ENCODE measurements at regions not wholly inside any gene's neighbourhood (a gene's known extent, or its start where the extent isn't known, plus 50 kb on each side); places are given as distances from the start of the nearest gene placed in this dataset.

DNA sequence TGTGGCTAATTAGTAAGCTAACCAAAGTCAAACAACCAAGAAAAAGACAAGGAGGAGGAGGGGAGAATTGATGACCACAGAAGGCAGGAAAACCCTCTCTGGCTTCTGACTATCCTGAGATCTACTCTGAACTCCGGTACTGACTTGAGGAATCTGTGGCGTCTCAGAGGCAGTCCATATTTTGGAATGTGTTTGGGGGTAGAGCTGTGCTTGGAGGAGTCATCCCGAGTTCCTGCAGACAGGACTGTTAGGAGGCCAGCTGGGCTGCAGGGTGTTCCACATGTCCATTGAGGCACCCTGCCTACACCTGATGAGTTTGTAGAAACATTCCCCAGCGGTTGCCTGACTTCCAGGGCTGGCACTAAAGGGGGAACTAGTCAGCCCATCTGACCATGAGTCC is 91.6 kb downstream of the PLCE1 start:
- Histone ChIP-seq H3K4me3 (no peak overlapping the region), H3K27ac (no peak overlapping the region)
- no peak for DNase-seq (ENCODE audit: low spot score)
- TF ChIP-seq, protein P1, sequence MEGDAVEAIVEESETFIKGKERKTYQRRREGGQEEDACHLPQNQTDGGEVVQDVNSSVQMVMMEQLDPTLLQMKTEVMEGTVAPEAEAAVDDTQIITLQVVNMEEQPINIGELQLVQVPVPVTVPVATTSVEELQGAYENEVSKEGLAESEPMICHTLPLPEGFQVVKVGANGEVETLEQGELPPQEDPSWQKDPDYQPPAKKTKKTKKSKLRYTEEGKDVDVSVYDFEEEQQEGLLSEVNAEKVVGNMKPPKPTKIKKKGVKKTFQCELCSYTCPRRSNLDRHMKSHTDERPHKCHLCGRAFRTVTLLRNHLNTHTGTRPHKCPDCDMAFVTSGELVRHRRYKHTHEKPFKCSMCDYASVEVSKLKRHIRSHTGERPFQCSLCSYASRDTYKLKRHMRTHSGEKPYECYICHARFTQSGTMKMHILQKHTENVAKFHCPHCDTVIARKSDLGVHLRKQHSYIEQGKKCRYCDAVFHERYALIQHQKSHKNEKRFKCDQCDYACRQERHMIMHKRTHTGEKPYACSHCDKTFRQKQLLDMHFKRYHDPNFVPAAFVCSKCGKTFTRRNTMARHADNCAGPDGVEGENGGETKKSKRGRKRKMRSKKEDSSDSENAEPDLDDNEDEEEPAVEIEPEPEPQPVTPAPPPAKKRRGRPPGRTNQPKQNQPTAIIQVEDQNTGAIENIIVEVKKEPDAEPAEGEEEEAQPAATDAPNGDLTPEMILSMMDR (IDR thresholded peaks at IDR 0.05) = no peak

GRCh38 chr10:94085766-94086437 is 92.2 kb downstream of the PLCE1 start:
- DNase-seq (ENCODE audit: low spot score) = no peak
- Histone ChIP-seq H3K27ac (no peak overlapping the region), H3K4me3 (no peak overlapping the region)
- TF ChIP-seq, protein P1 (IDR thresholded peaks at IDR 0.05) = no peak

DNA sequence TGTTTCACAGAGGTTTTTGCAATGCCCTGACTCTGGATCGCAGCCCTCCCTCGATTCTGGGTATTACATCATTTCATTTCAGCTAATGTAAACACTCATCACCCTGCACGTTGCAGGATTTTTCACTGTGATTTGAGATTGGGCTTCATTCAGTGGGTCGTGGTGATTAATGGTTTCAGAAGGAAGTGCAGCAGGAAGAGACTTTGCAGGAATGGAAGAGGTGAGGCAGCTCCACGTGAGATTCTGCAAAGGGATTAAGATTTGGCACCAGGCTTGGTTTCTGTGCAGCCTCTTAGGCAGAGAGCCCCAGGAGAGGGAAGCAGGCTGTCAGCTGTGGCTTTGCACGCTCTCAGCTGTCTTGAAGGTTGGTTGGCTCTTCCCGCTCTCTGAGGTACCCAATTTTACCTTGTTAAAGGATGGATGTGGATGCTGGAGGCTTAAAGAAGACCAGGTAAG is 95.2 kb downstream of the PLCE1 start:
- no peak for DNase-seq (ENCODE audit: low spot score)
- H3K27ac ChIP-seq = peak overlapping the region in 1 of 2 donors; percentile 13
- TF ChIP-seq, protein P1 (IDR thresholded peaks at IDR 0.05) = no peak
- peak overlapping the region; percentile 61 for H3K4me3 ChIP-seq

- TF ChIP-seq, protein P1 (IDR thresholded peaks at IDR 0.05) = no peak
- no peak for DNase-seq (ENCODE audit: low spot score)
- Histone ChIP-seq H3K27ac (peak overlapping the region; percentile 43 to 64), H3K4me3 (no peak overlapping the region)
Observed at GRCh38 chr10:94091649-94092048, 97.9 kb downstream of the PLCE1 start.

- peak overlapping the region; percentile 46 to 77 for H3K27ac ChIP-seq
- DNase-seq (ENCODE audit: low spot score) = no peak
- H3K4me3 ChIP-seq = no peak overlapping the region
- TF ChIP-seq, protein P1 (IDR thresholded peaks at IDR 0.05) = no peak
Observed at GRCh38 chr10:94092848-94093247, 99.1 kb downstream of the PLCE1 start.

DNA sequence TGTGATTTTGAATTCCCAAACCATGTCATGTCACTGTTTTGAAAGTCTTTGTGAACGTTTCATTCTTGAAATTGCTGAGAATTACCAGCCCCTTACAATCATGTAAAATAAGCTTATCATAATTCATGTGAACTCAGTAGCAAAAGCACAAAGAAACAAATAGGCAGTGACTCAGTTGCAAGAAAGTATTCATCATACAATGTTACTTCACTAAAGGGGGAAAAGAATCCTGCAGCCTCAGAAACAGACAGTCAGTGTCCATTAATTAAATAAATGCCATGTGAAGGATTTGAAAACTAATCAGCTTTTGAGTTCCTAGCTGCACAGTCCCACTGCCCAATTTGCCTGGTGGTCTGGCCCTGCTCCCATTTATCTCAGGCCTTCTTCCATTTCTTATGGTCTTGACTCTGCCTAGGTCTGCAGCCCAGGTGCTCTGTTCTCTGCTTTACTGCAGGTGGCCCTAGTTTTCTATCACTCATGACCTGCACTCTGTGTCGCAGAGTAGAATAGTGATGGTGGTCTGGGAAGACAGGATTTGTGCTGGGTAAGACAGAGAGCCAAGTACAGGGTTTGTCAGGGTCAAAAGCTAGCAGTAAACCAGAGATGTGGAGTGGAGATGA is 99.7 kb downstream of the PLCE1 start:
- H3K4me3 ChIP-seq = no peak overlapping the region
- DNase-seq (ENCODE audit: low spot score) = no peak
- TF ChIP-seq, protein P1 (IDR thresholded peaks at IDR 0.05) = no peak
- H3K27ac ChIP-seq = peak overlapping the region; percentile 46 to 77

- TF ChIP-seq, protein P1 (IDR thresholded peaks at IDR 0.05) = no peak
- H3K27ac ChIP-seq = peak overlapping the region in 1 of 2 donors; percentile 71
- peak overlapping the region; percentile 29 for H3K4me3 ChIP-seq
- DNase-seq (ENCODE audit: low spot score) = no peak
Observed at GRCh38 chr10:94094540-94094939, 100.8 kb downstream of the PLCE1 start.

Measured in coronary artery (tissue), 2 donors.